Astrocyte of the spinal cord (primary cell): ENCODE measurements at regions not wholly inside any gene's neighbourhood (a gene's known extent, or its start where the extent isn't known, plus 50 kb on each side); places are given as distances from the start of the nearest gene placed in this dataset.

Experiments
- DNase-seq: peaks from one replicate; pipeline ENCODE4 v3.0.0; 2011; ENCODE audit warnings: low read depth, low spot score
- H3K4me3 ChIP-seq: 2 replicates; pipeline ENCODE4 v1.5.1; 2011; ENCODE audit warnings: low read depth, mild to moderate bottlenecking, low read length, moderate library complexity
- CTCF ChIP-seq: IDR thresholded peaks from 2 replicates; pipeline ENCODE4 v1.5.1; 2012; ENCODE audit warnings: low read depth, mild to moderate bottlenecking, low read length, inconsistent platforms
- in situ Hi-C: cut with HindIII; loops from 2 replicates; pipeline ENCODE4 v1.10.0; 2017; ENCODE audit warnings: low sequenced_read_pairs

- no peak overlapping the region for H3K4me3 ChIP-seq
- in situ Hi-C loops = no loop called here
- TF ChIP-seq CTCF = no peak
- DNase-seq = peak; percentile 19
Observed at GRCh38 chr4:126364311-126364911, 1049.7 kb downstream of the FAT4 start.

DNA sequence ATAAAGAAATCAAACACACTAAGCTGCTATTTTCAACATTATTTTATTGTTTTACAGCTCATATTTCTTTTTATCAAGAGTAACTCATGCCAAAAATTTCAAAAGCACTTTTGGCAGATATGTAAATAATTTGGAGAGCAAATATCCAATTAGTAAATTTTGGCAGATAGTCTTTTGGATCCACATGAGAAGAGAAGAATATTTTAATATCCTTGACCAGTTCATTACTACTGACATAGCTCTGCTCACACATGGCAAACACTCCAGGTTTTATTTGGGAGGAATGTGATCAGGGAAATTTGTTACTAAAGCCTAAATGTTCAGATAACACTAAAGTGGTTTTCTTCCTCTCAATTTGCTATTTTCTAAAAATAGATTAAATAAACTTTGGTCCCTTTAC, 1054.3 kb downstream of the FAT4 start:
- in situ Hi-C loops = no loop called here
- no peak for TF ChIP-seq CTCF
- DNase-seq = no peak
- no peak overlapping the region for H3K4me3 ChIP-seq

DNA sequence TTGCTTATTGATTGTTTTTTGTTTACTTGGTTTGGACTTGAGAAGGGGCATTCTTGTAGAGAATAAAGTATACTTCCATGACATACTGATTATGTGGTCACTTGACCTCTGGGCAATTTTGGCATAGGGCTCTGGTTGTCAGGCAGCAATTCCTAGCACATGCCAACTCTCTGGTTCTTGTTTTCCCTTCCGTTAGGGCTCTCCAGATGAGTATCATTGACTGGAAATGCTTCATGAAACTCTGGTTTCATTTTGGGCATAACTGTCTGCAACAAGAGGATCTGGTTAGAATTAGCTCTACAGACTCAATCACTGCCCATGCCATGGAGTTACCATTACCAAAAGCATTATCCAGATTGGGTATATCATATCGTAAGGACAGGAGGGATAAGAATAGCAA, 1057.9 kb downstream of the FAT4 start:
- no peak for DNase-seq
- in situ Hi-C loops = no loop called here
- no peak overlapping the region for H3K4me3 ChIP-seq
- no peak for TF ChIP-seq CTCF

- no peak overlapping the region for H3K4me3 ChIP-seq
- TF ChIP-seq CTCF = no peak
- peak; percentile 35 for DNase-seq
- in situ Hi-C loops = no loop called here
Observed at GRCh38 chr4:126375462-126376054, 1060.8 kb downstream of the FAT4 start.

GRCh38 chr4:126385954-126386353, 1071.2 kb downstream of the FAT4 start:
- in situ Hi-C loops = no loop called here
- TF ChIP-seq CTCF = no peak
- H3K4me3 ChIP-seq = no peak overlapping the region
- DNase-seq = no peak

DNA sequence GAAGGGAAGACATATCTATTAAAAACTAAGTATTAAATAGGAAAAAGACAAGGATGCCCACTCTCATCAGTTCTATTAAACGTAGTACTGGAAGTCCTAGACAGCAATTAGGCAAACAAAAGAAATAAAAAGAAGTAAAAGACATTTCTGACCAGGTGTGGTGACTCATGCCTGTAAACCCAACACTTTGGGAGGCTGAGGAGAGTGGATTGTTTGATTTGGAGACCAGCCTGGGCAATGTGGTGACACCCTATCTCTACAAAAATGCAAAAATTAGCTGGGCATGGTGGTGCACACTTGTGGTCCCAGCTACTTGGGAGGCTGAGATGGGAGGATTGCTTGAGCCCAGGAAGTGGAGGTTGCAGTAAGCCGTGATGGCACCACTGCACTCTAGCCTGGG, 1071.8 kb downstream of the FAT4 start:
- in situ Hi-C loops = no loop called here
- peak; percentile 65 for DNase-seq
- no peak for TF ChIP-seq CTCF
- no peak overlapping the region for H3K4me3 ChIP-seq
